CD14-positive monocyte (primary cell): ENCODE measurements at regions not wholly inside any gene's neighbourhood (a gene's known extent, or its start where the extent isn't known, plus 50 kb on each side); places are given as distances from the start of the nearest gene placed in this dataset.

Source experiments
- DNase-seq, 3 donors: peaks; one replicate each; pipeline ENCODE4 v3.0.0-alpha.2; 2011 to 2022
- H2AFZ ChIP-seq: 2 replicates; pipeline ENCODE4 v1.6.0; 2012; ENCODE audit warnings: mild to moderate bottlenecking, low read depth, low read length, inconsistent platforms; ENCODE audit not compliant: insufficient read depth, poor library complexity, severe bottlenecking
- H3K27ac ChIP-seq, 2 donors: 1 replicate in 1 of 2; 2 replicates in 1 of 2; pipeline ENCODE4 v1.5.1; 2012 to 2013; ENCODE audit warnings: low read length in 2 of 2, control low read depth in 1 of 2, inconsistent platforms in 1 of 2, low read depth in 1 of 2, mild to moderate bottlenecking in 1 of 2
- H3K27me3 ChIP-seq, 2 donors: one replicate each; pipeline versions ENCODE4 v1.6.0 to v1.6.1; 2011 to 2013; ENCODE audit warnings: low read length in 2 of 2; ENCODE audit not compliant: control insufficient read depth in 2 of 2, insufficient read depth in 2 of 2
- H3K36me3 ChIP-seq, 2 donors: replicated peaks in 1 of 2; 1 replicate in 1 of 2; 2 replicates in 1 of 2; pipeline versions ENCODE4 v1.5.1 to v1.6.1; 2012 to 2013; ENCODE audit warnings: low read length in 2 of 2, control low read depth in 1 of 2, inconsistent platforms in 1 of 2, mild to moderate bottlenecking in 1 of 2; ENCODE audit not compliant: insufficient read depth in 2 of 2, control insufficient read depth in 1 of 2
- H3K4me1 ChIP-seq, 2 donors: 1 replicate in 1 of 2; 2 replicates in 1 of 2; pipeline versions ENCODE4 v1.5.1 to v1.6.1; 2012 to 2013; ENCODE audit warnings: low read length in 2 of 2, control low read depth in 1 of 2, inconsistent platforms in 1 of 2, mild to moderate bottlenecking in 1 of 2, moderate library complexity in 1 of 2; ENCODE audit not compliant: insufficient read depth in 2 of 2, control insufficient read depth in 1 of 2
- H3K4me2 ChIP-seq: replicated peaks from 2 replicates; pipeline ENCODE3; 2012; ENCODE audit warnings: low read length, moderate library complexity, mild to moderate bottlenecking; ENCODE audit not compliant: poor library complexity, severe bottlenecking; ENCODE audit errors: extremely low read depth
- H3K4me3 ChIP-seq, 3 experiments: fragments of 200-600 bp in 1 of 3; sonication (generic) in 1 of 3; replicated peaks in 1 of 3; 1 replicate in 2 of 3; 2 replicates in 1 of 3; pipeline ENCODE4 v1.5.1; 2011 to 2013; ENCODE audit warnings: low read length in 3 of 3, mild to moderate bottlenecking in 3 of 3, control low read depth in 2 of 3, low read depth in 2 of 3, inconsistent platforms in 1 of 3, moderate library complexity in 1 of 3
- H3K79me2 ChIP-seq: 2 replicates; pipeline ENCODE4 v1.6.0; 2012; ENCODE audit warnings: mild to moderate bottlenecking, control low read depth, inconsistent platforms, low read length, moderate library complexity; ENCODE audit not compliant: insufficient read depth
- H3K9ac ChIP-seq: 2 replicates; pipeline ENCODE4 v1.6.0; 2017; ENCODE audit warnings: low read length, mild to moderate bottlenecking; ENCODE audit not compliant: insufficient read depth, poor library complexity, severe bottlenecking
- H3K9me3 ChIP-seq, 2 donors: replicated peaks in 1 of 2; 1 replicate in 1 of 2; 2 replicates in 1 of 2; pipeline versions ENCODE4 v1.5.1 to v1.6.1; 2012 to 2013; ENCODE audit warnings: low read length in 2 of 2, control low read depth in 1 of 2; ENCODE audit not compliant: control insufficient read depth in 1 of 2, insufficient read depth in 1 of 2
- H4K20me1 ChIP-seq: 2 replicates; pipeline ENCODE4 v1.6.0; 2012; ENCODE audit warnings: mild to moderate bottlenecking, low read length, control low read depth, moderate library complexity; ENCODE audit not compliant: insufficient read depth
- H3K27ac Mint-ChIP-seq, 7 donors: one replicate each; pipeline ENCODE4 v1.8.0; 2020; ENCODE audit warnings: mild to moderate bottlenecking in 7 of 7, mixed read lengths in 7 of 7, moderate library complexity in 6 of 7, inconsistent platforms in 2 of 7
- H3K27me3 Mint-ChIP-seq, 3 donors: one replicate each; pipeline ENCODE4 v1.8.0; 2021 to 2022; ENCODE audit warnings: low read depth in 3 of 3, mild to moderate bottlenecking in 3 of 3, mixed read lengths in 3 of 3, moderate library complexity in 3 of 3, inconsistent platforms in 1 of 3
- H3K36me3 Mint-ChIP-seq, 2 donors: one replicate each; pipeline ENCODE4 v1.8.0; 2020; ENCODE audit warnings: mixed read lengths in 2 of 2, inconsistent platforms in 1 of 2, mild to moderate bottlenecking in 1 of 2
- H3K4me1 Mint-ChIP-seq: one replicate; pipeline ENCODE4 v1.8.0; 2020; ENCODE audit warnings: mild to moderate bottlenecking, mixed read lengths
- H3K4me3 Mint-ChIP-seq, 2 donors: one replicate each; pipeline ENCODE4 v1.8.0; 2020; ENCODE audit warnings: mild to moderate bottlenecking in 2 of 2, mixed read lengths in 2 of 2, moderate library complexity in 1 of 2
- H3K9me3 Mint-ChIP-seq, 7 donors: one replicate each; pipeline ENCODE4 v1.8.0; 2020 to 2022; ENCODE audit warnings: mixed read lengths in 7 of 7, mild to moderate bottlenecking in 6 of 7, moderate library complexity in 6 of 7, inconsistent platforms in 2 of 7
- WGBS: methylation state at CpG from one replicate; pipeline ENCODE4 v1.1.5; 2013; ENCODE audit warnings: missing lambda C conversion rate; ENCODE audit not compliant: insufficient coverage; 5-methylcytosine and 5-hydroxymethylcytosine counted together
- intact Hi-C, 2 donors: fragments of 100-400 bp; cut with micrococcal nuclease; formaldehyde crosslinking; loops; one replicate each; pipeline versions ENCODE4 v1.15.0 to v1.15.1; 2023
- TF ChIP-seq, protein P1 (sequence below): fragments of 200-600 bp; IDR thresholded peaks from one replicate; pipeline ENCODE4 v1.8.0; 2022; ENCODE audit warnings: antibody characterized with exemption, mild to moderate bottlenecking

DNA sequence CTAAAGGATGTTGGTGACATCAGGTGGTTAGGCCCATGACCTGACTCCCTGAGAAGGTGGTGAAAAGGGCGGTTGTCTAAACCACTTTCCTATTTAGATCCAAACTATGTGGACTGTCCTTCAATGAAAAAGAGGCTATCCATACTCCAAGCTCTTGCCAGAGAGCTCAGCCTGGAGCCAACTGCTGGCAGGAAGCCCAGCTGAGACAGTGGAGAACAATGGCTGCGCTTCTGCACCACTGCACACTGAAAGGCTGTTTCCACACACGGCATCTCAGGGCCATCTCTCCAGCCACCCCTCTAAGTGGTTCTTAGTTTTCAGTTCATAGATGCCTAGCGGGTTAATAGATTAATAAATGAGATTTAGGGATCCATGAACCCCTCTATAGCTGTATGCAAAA is 488.8 kb upstream of the ZMIZ1 start:
- WGBS = no CpG with 5 or more reads among the region's 4 CpGs
- peaks cover 40% of the 10 kb centered on the region for H3K4me1 Mint-ChIP-seq
- H3K36me3 ChIP-seq = no peaks in the 10 kb centered on the region
- H3K9me3 ChIP-seq = no peaks in the 10 kb centered on the region
- H3K4me3 ChIP-seq = no peak overlapping the region
- H3K4me1 ChIP-seq = peaks cover 22 to 26% of the 10 kb centered on the region in 2 donors
- H3K9me3 Mint-ChIP-seq = peaks cover 0 to 1% (median 0%) of the 10 kb centered on the region in 7 donors
- no peak overlapping the region for H2AFZ ChIP-seq
- no peaks in the 10 kb centered on the region for H3K79me2 ChIP-seq
- TF ChIP-seq, protein P1, sequence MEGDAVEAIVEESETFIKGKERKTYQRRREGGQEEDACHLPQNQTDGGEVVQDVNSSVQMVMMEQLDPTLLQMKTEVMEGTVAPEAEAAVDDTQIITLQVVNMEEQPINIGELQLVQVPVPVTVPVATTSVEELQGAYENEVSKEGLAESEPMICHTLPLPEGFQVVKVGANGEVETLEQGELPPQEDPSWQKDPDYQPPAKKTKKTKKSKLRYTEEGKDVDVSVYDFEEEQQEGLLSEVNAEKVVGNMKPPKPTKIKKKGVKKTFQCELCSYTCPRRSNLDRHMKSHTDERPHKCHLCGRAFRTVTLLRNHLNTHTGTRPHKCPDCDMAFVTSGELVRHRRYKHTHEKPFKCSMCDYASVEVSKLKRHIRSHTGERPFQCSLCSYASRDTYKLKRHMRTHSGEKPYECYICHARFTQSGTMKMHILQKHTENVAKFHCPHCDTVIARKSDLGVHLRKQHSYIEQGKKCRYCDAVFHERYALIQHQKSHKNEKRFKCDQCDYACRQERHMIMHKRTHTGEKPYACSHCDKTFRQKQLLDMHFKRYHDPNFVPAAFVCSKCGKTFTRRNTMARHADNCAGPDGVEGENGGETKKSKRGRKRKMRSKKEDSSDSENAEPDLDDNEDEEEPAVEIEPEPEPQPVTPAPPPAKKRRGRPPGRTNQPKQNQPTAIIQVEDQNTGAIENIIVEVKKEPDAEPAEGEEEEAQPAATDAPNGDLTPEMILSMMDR = no peak
- no peak overlapping the region for H3K9ac ChIP-seq
- H3K4me3 Mint-ChIP-seq = no peak overlapping the region
- intact Hi-C loops = loop anchor here in 1 of 2 donors (5.0 to 10.0 kb wide), 2 partner anchors 175 to 487 kb away; partner anchors contain the start of gene ZMIZ1
- DNase-seq = no peak
- H4K20me1 ChIP-seq = no peaks in the 10 kb centered on the region
- H3K27me3 Mint-ChIP-seq = peaks cover 4 to 7% (median 7%) of the 10 kb centered on the region in 3 donors
- no peaks in the 10 kb centered on the region for H3K27me3 ChIP-seq
- peaks cover 0 to 2% of the 10 kb centered on the region in 2 donors for H3K36me3 Mint-ChIP-seq
- H3K27ac Mint-ChIP-seq = peak overlapping the region in 2 of 7 donors; percentile 85 to 97
- H3K4me2 ChIP-seq = no peak overlapping the region
- no peak overlapping the region for H3K27ac ChIP-seq

DNA sequence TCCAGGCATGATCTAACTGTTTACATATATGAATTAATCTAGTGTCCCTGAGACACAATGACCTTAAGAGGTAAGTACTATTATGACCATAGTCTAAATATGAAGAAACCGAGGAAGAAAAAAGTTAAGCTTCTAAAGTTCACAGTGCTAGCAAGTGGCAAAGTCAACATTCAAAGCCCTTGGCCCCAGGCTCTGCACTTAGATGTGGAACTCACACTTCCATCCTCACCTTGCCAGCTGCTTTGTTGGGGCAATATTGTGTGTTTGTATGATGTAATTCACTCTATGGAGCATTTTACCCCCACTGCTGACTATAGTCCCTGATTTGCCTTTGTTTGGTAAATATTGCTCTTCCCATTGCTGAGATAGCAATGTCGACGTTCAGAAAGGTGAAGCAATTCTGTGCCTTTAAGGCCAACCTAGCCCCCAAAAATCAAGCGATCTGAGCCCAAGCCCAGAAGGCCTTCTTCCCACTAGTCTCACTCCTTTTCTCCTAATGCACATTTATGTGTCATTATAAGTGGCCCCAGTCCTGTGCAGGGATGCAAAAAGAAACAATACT is 487.6 kb upstream of the ZMIZ1 start:
- Histone ChIP-seq H2AFZ (no peak overlapping the region), H3K4me1 (peaks cover 22 to 26% of the 10 kb centered on the region in 2 donors), H3K79me2 (no peaks in the 10 kb centered on the region), H3K4me2 (no peak overlapping the region), H3K27ac (no peak overlapping the region), H3K4me3 (no peak overlapping the region), H3K27me3 (no peaks in the 10 kb centered on the region), H3K36me3 (no peaks in the 10 kb centered on the region), H3K9ac (no peak overlapping the region), H4K20me1 (no peaks in the 10 kb centered on the region), H3K9me3 (no peaks in the 10 kb centered on the region)
- WGBS = 100% methylated on average over 2 of the region's 4 CpGs
- H3K36me3 Mint-ChIP-seq = peaks cover 0 to 2% of the 10 kb centered on the region in 2 donors
- peaks cover 39% of the 10 kb centered on the region for H3K4me1 Mint-ChIP-seq
- H3K9me3 Mint-ChIP-seq = peaks cover 0 to 1% (median 0%) of the 10 kb centered on the region in 7 donors
- H3K27ac Mint-ChIP-seq = peak overlapping the region in 1 of 7 donors; percentile 63
- DNase-seq = no peak
- H3K4me3 Mint-ChIP-seq = no peak overlapping the region
- TF ChIP-seq, protein P1 = no peak
- intact Hi-C loops = no loop called here
- H3K27me3 Mint-ChIP-seq = peaks cover 4 to 7% (median 7%) of the 10 kb centered on the region in 3 donors
